ENCODE measurements at regions not wholly inside any gene's neighbourhood (a gene's known extent, or its start where the extent isn't known, plus 50 kb on each side); places are given as distances from the start of the nearest gene placed in this dataset.
"Not testable (repeated sequence)": the region's sequence is repeated elsewhere in the genome, so short reads cannot be mapped to it uniquely, and the experiment has no call there.

DNA sequence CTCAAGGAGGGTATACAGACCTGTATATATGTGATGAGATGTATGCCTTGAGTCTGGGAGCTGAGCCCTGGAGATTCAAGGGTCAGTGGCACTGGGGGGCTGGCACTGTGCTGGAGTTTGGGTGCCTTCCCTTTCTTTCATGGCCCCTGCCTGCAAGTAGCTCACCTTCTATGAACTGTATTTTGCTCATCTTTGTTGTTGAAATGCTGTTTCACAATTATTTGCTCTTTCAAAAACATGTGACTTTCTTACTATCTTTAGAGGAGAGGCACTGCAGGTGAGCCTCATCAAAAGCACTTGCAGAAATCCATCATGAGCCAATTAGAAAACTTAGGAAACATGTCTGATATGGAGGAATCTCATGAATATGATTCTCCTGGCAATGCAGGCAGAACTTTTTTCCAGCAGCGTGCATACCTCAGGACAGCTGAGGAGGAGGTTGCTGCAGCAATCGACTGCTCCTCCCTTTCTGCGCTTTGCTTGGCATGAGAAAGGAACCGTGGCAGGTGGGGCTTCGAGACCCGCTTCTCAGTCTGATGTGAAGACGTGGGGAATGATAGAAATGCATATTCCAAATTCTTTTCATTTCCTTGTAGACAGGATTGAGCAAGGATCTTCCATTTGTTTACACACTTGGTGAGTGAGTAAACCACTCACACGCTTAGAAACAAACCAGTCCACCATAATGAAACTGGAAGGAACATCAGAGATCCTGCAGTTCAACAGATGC is 178.4 kb upstream of the E2F8 start:
- DNase-seq (ENCODE audit: low spot score): no peak
- H3K9me3 Mint-ChIP-seq: no peaks in the 10 kb centered on the region
- intact Hi-C loops (cut with micrococcal nuclease): no loop called here

DNA sequence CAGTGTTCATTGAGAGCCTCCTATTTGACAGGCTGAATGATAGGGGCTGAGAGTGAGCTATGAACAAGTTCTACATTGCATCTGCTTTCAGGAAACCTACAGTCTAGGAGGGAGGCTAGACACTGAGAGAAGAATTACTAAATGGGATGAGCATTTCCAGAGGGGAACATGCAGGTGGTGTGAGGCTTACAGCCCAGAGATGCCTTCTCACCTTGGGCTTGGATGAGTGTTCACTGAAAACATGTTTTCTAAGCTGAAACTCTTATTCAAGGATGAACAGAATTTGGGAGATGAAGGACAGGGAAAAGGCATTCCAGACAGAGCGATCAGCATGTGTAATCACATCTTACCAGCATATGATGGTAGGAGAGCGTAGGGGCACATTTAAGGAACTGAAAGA is 177.5 kb upstream of the E2F8 start:
- H3K36me3 Mint-ChIP-seq (ENCODE audit: low read depth): no peaks in the 10 kb centered on the region
- intact Hi-C loops (cut with micrococcal nuclease): no loop called here
- H3K4me1 Mint-ChIP-seq (ENCODE audit: low read depth): no peaks in the 10 kb centered on the region
- H3K27ac Mint-ChIP-seq: no peak overlapping the region
- H3K27me3 Mint-ChIP-seq (ENCODE audit: low read depth): peaks cover 5% of the 10 kb centered on the region
- no peaks in the 10 kb centered on the region for H3K9me3 Mint-ChIP-seq
- no peak for DNase-seq (ENCODE audit: low spot score)
- no peak overlapping the region for H3K4me3 Mint-ChIP-seq (ENCODE audit: low read depth)

More for the DNA sequence above, 178.4 kb upstream of the E2F8 start:
- Mint-ChIP-seq H3K36me3 (ENCODE audit: low read depth) (no peaks in the 10 kb centered on the region), H3K4me3 (ENCODE audit: low read depth) (no peak overlapping the region), H3K27ac (no peak overlapping the region), H3K27me3 (ENCODE audit: low read depth) (peaks cover 5% of the 10 kb centered on the region), H3K4me1 (ENCODE audit: low read depth) (no peaks in the 10 kb centered on the region)

DNA sequence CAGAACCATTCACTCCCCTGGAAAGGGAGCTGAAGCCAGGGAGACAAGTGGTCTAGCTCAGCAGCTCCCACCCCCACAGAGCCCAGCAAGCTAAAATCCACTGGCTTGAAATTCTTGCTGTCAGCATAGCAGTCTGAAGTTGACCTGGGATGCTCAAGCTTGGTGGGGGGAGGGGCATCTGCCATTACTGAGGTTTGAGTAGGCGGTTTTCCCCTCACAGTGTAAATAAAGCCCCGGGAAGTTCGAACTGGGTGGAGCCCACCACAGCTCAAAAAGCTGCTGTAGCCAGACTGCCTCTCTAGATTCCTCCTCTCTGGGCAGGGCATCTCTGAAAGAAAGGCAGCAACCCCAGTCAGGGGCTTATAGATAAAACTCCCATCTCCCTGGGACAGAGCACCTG is 171.3 kb upstream of the E2F8 start:
- not testable (repeated sequence) for H3K27ac Mint-ChIP-seq; DNase-seq (ENCODE audit: low spot score); H3K4me1 Mint-ChIP-seq (ENCODE audit: low read depth)

DNA sequence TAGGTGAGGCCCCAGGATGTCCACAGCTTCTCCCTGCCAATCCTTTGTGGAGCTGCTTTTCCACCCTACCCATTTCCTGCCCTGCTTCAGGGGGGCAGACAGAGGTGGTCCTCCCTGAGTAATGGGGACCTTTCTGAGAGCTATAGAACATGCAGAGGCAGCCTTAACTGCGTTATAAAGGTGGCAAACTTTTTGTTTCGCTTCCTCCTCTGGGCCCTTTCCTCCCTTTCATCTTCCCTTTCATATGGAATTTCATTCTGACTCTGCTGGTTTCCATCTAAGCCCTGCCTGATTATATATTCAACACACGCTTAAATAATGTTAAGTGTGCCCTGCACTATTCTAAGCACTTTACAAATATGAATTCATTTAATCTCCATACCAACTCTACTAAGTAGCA is 169.3 kb upstream of the E2F8 start:
- Mint-ChIP-seq H3K27me3 (ENCODE audit: low read depth) (peaks cover 6% of the 10 kb centered on the region), H3K4me1 (ENCODE audit: low read depth) (no peaks in the 10 kb centered on the region), H3K27ac (no peak overlapping the region), H3K36me3 (ENCODE audit: low read depth) (no peaks in the 10 kb centered on the region), H3K9me3 (no peaks in the 10 kb centered on the region), H3K4me3 (ENCODE audit: low read depth) (no peak overlapping the region)
- DNase-seq (ENCODE audit: low spot score): no peak
- intact Hi-C loops (cut with micrococcal nuclease): no loop called here

More for the DNA sequence above, 171.3 kb upstream of the E2F8 start:
- H3K9me3 Mint-ChIP-seq; H3K4me3 Mint-ChIP-seq (ENCODE audit: low read depth); H3K36me3 Mint-ChIP-seq (ENCODE audit: low read depth); intact Hi-C loops (cut with micrococcal nuclease); H3K27me3 Mint-ChIP-seq (ENCODE audit: low read depth): not testable (repeated sequence)

DNA sequence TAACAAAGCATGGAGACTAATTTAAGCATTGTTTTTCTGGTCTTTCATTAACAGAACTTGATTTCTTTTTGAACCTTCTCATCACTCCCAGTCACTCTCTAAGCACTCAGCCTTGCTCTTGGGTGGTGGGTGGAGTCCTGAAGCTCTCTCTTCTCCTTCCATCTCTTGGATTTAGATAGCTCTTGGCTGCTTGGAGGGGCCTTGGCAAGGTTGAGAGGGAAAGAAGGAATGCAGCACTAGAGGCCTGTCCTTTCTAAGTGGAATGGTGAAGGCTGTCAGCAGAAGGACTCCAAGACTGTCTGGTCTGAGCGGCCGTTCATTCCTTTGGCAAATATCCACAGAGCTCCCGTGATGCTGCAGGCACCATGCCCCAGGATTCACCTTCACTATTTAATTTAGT is 168.6 kb upstream of the E2F8 start:
- H3K36me3 Mint-ChIP-seq (ENCODE audit: low read depth): no peaks in the 10 kb centered on the region
- no peak overlapping the region for H3K4me3 Mint-ChIP-seq (ENCODE audit: low read depth)
- DNase-seq (ENCODE audit: low spot score): no peak
- no peaks in the 10 kb centered on the region for H3K9me3 Mint-ChIP-seq
- peaks cover 6% of the 10 kb centered on the region for H3K27me3 Mint-ChIP-seq (ENCODE audit: low read depth)
- no peaks in the 10 kb centered on the region for H3K4me1 Mint-ChIP-seq (ENCODE audit: low read depth)
- intact Hi-C loops (cut with micrococcal nuclease): no loop called here
- no peak overlapping the region for H3K27ac Mint-ChIP-seq

DNA sequence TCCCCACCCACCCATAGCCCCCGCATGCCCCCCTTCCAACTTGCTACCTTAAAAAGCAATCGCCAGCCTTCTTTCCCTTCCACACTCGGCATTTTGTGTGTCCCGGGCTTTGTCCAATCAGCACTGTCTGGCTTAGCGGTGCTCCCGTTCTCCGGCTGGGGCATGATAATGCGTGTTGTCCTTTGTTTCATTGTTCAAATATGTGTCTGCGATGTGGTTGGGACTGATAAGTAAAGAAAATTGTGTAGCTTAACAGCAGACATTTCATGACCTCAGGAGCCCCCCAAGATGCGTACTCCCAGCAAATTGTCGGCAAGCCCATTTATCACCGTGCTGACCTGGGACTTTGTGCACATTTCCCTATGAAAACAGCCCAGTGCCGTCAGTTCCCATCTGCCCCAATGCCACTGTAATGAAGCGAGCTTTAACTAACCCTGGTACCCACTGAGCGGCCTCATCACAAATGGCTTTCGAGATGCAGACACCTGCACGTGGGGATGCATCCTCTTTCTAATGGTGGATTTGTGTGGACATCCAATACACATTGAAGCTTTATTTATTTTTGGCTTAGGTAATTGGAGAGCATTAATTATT is 167.0 kb upstream of the E2F8 start:
- intact Hi-C loops (cut with micrococcal nuclease): no loop called here
- Mint-ChIP-seq H3K36me3 (ENCODE audit: low read depth) (no peaks in the 10 kb centered on the region), H3K4me3 (ENCODE audit: low read depth) (no peak overlapping the region), H3K27ac (no peak overlapping the region), H3K27me3 (ENCODE audit: low read depth) (peaks cover 9% of the 10 kb centered on the region), H3K4me1 (ENCODE audit: low read depth) (no peaks in the 10 kb centered on the region), H3K9me3 (no peaks in the 10 kb centered on the region)
- DNase-seq (ENCODE audit: low spot score): no peak

DNA sequence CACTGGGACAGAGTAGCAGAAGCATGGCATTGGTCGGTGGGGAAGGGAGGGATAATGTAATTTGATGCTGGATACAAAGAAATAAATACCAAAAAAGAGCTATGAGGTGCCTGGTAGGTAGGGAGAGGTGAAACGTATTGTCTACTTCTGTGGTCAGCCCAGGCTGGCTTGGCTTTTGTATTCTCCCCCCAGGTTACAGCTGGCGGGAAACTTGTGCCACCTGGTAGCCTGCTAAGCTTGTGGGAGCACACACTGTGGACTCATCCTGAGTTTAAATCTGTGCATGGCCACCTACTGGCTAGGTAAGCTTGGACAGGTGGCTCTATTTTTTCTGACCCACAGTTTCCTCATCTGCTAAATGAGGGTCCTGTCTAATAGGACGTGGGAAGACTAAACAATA is 165.2 kb upstream of the E2F8 start:
- no peaks in the 10 kb centered on the region for H3K9me3 Mint-ChIP-seq
- no peak for DNase-seq (ENCODE audit: low spot score)

DNA sequence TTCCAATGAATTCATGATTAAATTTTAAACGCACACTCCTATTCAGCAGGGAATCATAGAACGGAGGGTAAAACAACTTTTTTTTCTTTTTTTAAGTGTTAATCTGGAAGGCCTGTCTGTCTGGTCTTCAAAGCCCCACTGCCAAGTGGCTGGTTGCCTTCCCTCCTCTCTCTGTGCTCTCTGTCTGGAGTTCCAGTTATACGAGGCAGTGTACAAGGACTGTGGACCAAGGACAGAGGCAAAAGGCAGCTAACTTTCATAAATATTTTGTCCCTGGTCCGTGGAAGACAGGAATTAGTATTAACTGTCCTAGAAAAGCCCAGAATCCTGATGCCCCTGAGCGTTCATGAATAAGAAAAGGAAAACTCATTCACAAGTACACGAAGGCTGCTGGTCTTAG is 164.0 kb upstream of the E2F8 start:
- peaks cover 9% of the 10 kb centered on the region for H3K27me3 Mint-ChIP-seq (ENCODE audit: low read depth)
- intact Hi-C loops (cut with micrococcal nuclease): no loop called here

More for the DNA sequence above, 165.2 kb upstream of the E2F8 start:
- intact Hi-C loops (cut with micrococcal nuclease): no loop called here
- no peak overlapping the region for H3K27ac Mint-ChIP-seq
- H3K4me1 Mint-ChIP-seq (ENCODE audit: low read depth): no peaks in the 10 kb centered on the region
- peaks cover 11% of the 10 kb centered on the region for H3K27me3 Mint-ChIP-seq (ENCODE audit: low read depth)
- H3K36me3 Mint-ChIP-seq (ENCODE audit: low read depth): no peaks in the 10 kb centered on the region
- no peak overlapping the region for H3K4me3 Mint-ChIP-seq (ENCODE audit: low read depth)

DNA sequence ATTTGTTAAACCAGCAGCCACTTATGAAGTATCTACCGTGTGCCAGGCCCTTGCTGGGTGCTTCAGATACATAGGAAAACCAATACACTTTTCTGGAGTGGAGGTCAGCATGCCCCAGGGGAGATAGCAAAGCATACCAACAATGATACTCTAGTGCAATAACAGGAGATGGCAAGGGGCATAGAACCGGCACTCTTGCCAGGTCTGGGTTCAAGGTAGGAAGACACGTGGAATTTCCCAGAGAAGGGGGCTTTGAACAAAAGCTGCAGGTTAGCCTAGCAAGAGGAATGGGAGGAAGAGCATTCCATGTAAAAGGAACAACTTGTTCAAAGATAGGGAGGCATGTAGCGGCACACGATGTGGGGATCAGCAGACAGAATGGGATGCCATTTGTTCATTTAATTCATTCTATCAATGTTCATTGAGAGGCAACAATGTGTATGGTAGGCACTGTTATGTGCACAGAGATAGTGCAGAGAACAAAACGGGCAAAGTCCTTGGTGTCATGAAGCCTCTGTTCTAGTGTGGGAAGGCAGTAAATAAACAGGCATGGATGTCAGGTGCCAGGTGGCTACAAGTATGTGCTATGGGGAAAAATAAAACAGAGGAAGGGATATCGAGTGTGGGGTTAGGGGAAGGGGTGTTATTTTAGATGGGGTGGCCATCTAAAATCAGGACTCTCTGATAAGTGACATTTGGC is 162.6 kb upstream of the E2F8 start:
- DNase-seq (ENCODE audit: low spot score): no peak
- no peak overlapping the region for H3K27ac Mint-ChIP-seq
- no peaks in the 10 kb centered on the region for H3K4me1 Mint-ChIP-seq (ENCODE audit: low read depth)
- no peak overlapping the region for H3K4me3 Mint-ChIP-seq (ENCODE audit: low read depth)
- no peaks in the 10 kb centered on the region for H3K9me3 Mint-ChIP-seq
- H3K36me3 Mint-ChIP-seq (ENCODE audit: low read depth): no peaks in the 10 kb centered on the region
- intact Hi-C loops (cut with micrococcal nuclease): no loop called here
- peaks cover 7% of the 10 kb centered on the region for H3K27me3 Mint-ChIP-seq (ENCODE audit: low read depth)

More for the DNA sequence above, 164.0 kb upstream of the E2F8 start:
- no peak for DNase-seq (ENCODE audit: low spot score)
- no peaks in the 10 kb centered on the region for H3K9me3 Mint-ChIP-seq
- no peaks in the 10 kb centered on the region for H3K36me3 Mint-ChIP-seq (ENCODE audit: low read depth)
- H3K27ac Mint-ChIP-seq: no peak overlapping the region
- no peaks in the 10 kb centered on the region for H3K4me1 Mint-ChIP-seq (ENCODE audit: low read depth)
- no peak overlapping the region for H3K4me3 Mint-ChIP-seq (ENCODE audit: low read depth)

DNA sequence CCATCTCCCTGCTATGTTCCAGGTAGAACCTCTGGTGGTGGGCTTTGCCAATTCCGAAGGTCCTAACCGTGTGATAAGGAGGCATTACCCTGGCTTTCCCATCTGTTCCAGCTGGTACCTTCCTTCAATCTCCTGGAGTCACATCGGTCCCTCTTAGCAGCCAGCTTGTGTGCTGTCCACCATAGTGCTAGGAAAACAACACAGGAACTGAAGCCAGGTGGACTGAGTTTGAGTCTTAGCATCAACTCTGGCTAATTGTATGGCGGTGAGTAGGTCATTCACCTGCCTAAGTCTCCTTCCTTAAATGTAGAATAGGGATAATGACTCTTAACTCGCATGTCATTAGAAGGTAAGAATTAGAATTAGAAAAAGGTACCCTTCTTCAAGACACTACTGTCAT is 159.6 kb upstream of the E2F8 start:
- peaks cover 10% of the 10 kb centered on the region for H3K27me3 Mint-ChIP-seq (ENCODE audit: low read depth)
- intact Hi-C loops (cut with micrococcal nuclease): no loop called here
- no peaks in the 10 kb centered on the region for H3K36me3 Mint-ChIP-seq (ENCODE audit: low read depth)
- H3K9me3 Mint-ChIP-seq: no peaks in the 10 kb centered on the region
- no peak for DNase-seq (ENCODE audit: low spot score)
- H3K4me3 Mint-ChIP-seq (ENCODE audit: low read depth): no peak overlapping the region
- H3K27ac Mint-ChIP-seq: no peak overlapping the region
- H3K4me1 Mint-ChIP-seq (ENCODE audit: low read depth): no peaks in the 10 kb centered on the region

DNA sequence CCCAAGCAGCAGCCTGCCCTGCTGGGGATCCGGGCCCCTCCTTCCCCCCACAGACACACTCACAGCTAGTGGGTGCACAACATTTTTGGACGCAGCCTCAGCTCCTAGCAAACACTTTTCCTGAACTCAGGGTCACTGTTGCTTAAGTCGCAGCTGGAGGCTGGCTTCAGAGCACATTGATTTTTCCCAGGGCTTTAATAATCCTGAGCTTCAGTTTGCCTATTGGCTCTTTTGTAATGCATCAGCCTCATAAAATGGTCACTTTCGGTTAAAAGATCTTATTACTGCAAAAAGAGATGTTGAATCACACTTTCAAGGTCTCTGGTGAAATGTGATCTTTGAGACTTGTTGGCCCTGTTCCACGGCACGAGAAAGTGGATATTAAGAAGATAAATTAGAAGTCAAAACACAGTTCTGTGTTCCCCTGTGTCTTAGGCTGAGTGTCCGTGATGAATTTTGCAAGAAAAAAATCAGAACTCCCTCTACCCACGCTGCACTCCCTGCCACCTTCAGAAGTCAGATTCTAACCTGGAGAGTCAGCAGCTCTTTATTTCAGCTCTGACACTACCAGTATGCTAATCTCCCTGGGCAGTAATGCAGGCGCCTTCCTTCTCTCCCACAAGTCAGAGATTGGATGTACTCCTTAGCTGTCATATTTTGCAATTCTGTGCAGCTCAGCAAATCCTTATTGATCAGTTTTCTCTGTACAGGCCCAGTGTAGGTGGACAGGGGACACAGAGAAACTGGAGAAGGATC is 158.2 kb upstream of the E2F8 start:
- no peaks in the 10 kb centered on the region for H3K9me3 Mint-ChIP-seq
- peaks cover 9% of the 10 kb centered on the region for H3K4me1 Mint-ChIP-seq (ENCODE audit: low read depth)
- H3K36me3 Mint-ChIP-seq (ENCODE audit: low read depth): no peaks in the 10 kb centered on the region
- intact Hi-C loops (cut with micrococcal nuclease): no loop called here
- H3K27ac Mint-ChIP-seq: no peak overlapping the region
- peaks cover 13% of the 10 kb centered on the region for H3K27me3 Mint-ChIP-seq (ENCODE audit: low read depth)
- no peak overlapping the region for H3K4me3 Mint-ChIP-seq (ENCODE audit: low read depth)
- DNase-seq (ENCODE audit: low spot score): no peak

DNA sequence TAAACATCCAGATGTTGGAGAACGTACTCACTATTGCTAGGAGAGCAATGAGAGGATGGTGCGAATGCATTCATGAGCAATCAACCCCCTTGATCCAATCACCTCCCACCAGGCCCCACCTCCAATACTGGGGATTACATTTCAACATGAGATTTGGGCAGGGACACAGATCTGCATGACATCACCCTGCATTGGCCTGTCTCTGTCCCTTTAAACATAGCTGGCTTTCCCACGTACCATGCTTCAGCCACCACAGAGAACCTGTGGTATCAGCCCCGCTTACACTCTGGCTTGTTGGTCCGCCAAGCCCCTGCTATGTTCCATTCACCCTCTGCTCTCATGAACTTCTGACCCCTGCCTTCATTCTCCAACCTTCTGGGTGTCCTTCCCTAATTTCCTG is 157.5 kb upstream of the E2F8 start:
- Mint-ChIP-seq H3K27ac (no peak overlapping the region), H3K36me3 (ENCODE audit: low read depth) (no peaks in the 10 kb centered on the region), H3K4me1 (ENCODE audit: low read depth) (peaks cover 9% of the 10 kb centered on the region), H3K27me3 (ENCODE audit: low read depth) (peaks cover 10% of the 10 kb centered on the region), H3K4me3 (ENCODE audit: low read depth) (no peak overlapping the region), H3K9me3 (no peaks in the 10 kb centered on the region)
- no peak for DNase-seq (ENCODE audit: low spot score)
- intact Hi-C loops (cut with micrococcal nuclease): no loop called here

DNA sequence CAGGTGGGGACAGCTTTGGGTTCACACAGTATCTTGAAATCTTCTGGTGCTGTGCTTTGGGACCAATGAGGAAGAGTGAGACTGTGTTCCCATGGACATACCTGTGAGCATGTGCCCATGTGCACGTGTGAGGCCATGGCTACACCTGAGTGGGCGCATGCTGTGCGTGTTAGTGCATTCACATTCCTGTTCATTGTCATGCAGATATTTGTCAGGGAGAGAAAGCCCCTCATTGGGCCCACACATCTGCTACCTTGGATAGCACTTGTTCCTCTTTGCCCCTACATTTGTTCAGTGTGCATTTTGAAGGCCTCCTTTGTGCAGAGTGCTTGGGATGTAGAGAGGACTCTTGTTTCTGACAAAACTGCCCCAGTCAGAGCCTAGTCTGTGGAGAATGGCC is 154.3 kb upstream of the E2F8 start:
- no peaks in the 10 kb centered on the region for H3K9me3 Mint-ChIP-seq
- H3K4me3 Mint-ChIP-seq (ENCODE audit: low read depth): no peak overlapping the region
- no peak for DNase-seq (ENCODE audit: low spot score)
- no peak overlapping the region for H3K27ac Mint-ChIP-seq
- peaks cover 8% of the 10 kb centered on the region for H3K27me3 Mint-ChIP-seq (ENCODE audit: low read depth)
- intact Hi-C loops (cut with micrococcal nuclease): no loop called here
- H3K4me1 Mint-ChIP-seq (ENCODE audit: low read depth): peaks cover 9% of the 10 kb centered on the region
- H3K36me3 Mint-ChIP-seq (ENCODE audit: low read depth): no peaks in the 10 kb centered on the region

All from activated T-helper 2 cell treated with anti-CD3 and anti-CD28 coated beads, Interferon-gamma antibody, Interleukin-2, Interleukin-4, amounts not matched to agents 10 μg/mL and 5 μg/mL and 100 μg/mL, durations not matched to agents 14 hours and 24 hours and 36 hours (primary cell).